ENCODE measurements at regions not wholly inside any gene's neighbourhood (a gene's known extent, or its start where the extent isn't known, plus 50 kb on each side); places are given as distances from the start of the nearest gene placed in this dataset.

GRCh38 chr1:213613549-213613948 is 374.2 kb upstream of the PROX1 start:
- no peaks in the 10 kb centered on the region for H3K79me2 ChIP-seq (replicated peaks; ENCODE audit: insufficient read depth, low read length)
- no peak overlapping the region for H3K4me2 ChIP-seq (ENCODE audit: low read length)
- H3K27ac ChIP-seq (ENCODE audit: low read length) = no peak overlapping the region
- H2AFZ ChIP-seq (ENCODE audit: low read depth, low read length) = no peak overlapping the region
- no peaks in the 10 kb centered on the region for H3K9me3 ChIP-seq (ENCODE audit: low read length)
- no peaks in the 10 kb centered on the region for H3F3A ChIP-seq (ENCODE audit: insufficient read depth, low read length, poor library complexity, severe bottlenecking)
- TF ChIP-seq EP300 (conservative IDR thresholded peaks at IDR 0.05; ENCODE audit: poor library complexity, severe bottlenecking) (no peak), REST (IDR thresholded peaks at IDR 0.05; ENCODE audit: borderline replicate concordance) (no peak), MXI1 (conservative IDR thresholded peaks at IDR 0.05; ENCODE audit: poor library complexity, severe bottlenecking) (no peak), RAD21 (conservative IDR thresholded peaks at IDR 0.05) (no peak), EZH2 (IDR thresholded peaks at IDR 0.05; ENCODE audit: borderline replicate concordance, insufficient read depth, low read length, poor library complexity, severe bottlenecking) (no peak), SMC3 (conservative IDR thresholded peaks at IDR 0.05; ENCODE audit: poor library complexity) (no peak), POLR2AphosphoS5 (IDR thresholded peaks at IDR 0.05) (no peak), TAF1 (IDR thresholded peaks at IDR 0.05; ENCODE audit: low read depth) (no peak)
- TF ChIP-seq, protein P1, sequence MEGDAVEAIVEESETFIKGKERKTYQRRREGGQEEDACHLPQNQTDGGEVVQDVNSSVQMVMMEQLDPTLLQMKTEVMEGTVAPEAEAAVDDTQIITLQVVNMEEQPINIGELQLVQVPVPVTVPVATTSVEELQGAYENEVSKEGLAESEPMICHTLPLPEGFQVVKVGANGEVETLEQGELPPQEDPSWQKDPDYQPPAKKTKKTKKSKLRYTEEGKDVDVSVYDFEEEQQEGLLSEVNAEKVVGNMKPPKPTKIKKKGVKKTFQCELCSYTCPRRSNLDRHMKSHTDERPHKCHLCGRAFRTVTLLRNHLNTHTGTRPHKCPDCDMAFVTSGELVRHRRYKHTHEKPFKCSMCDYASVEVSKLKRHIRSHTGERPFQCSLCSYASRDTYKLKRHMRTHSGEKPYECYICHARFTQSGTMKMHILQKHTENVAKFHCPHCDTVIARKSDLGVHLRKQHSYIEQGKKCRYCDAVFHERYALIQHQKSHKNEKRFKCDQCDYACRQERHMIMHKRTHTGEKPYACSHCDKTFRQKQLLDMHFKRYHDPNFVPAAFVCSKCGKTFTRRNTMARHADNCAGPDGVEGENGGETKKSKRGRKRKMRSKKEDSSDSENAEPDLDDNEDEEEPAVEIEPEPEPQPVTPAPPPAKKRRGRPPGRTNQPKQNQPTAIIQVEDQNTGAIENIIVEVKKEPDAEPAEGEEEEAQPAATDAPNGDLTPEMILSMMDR (IDR thresholded peaks at IDR 0.05; ENCODE audit: poor library complexity, severe bottlenecking) = no peak
- no peak overlapping the region for H3K4me3 ChIP-seq (ENCODE audit: low read length)
- no peaks in the 10 kb centered on the region for H4K20me1 ChIP-seq (ENCODE audit: insufficient read depth)
- no peaks in the 10 kb centered on the region for H3K9me2 ChIP-seq (ENCODE audit: insufficient read depth, low read length)
- H3K9ac ChIP-seq (ENCODE audit: low read length) = no peak overlapping the region
- no peaks in the 10 kb centered on the region for H3K27me3 ChIP-seq (ENCODE audit: insufficient read depth, low read depth, low read length)
- H3K36me3 ChIP-seq (ENCODE audit: insufficient read depth, low read length) = no peaks in the 10 kb centered on the region

- Histone ChIP-seq H3K27me3 (ENCODE audit: insufficient read depth, low read depth, low read length) (no peaks in the 10 kb centered on the region), H3K9ac (ENCODE audit: low read length) (no peak overlapping the region), H3K27ac (ENCODE audit: low read length) (no peak overlapping the region), H3K9me3 (ENCODE audit: low read length) (no peaks in the 10 kb centered on the region), H3K9me2 (ENCODE audit: insufficient read depth, low read length) (no peaks in the 10 kb centered on the region), H3K4me3 (ENCODE audit: low read length) (no peak overlapping the region), H2AFZ (ENCODE audit: low read depth, low read length) (no peak overlapping the region), H3K36me3 (ENCODE audit: insufficient read depth, low read length) (no peaks in the 10 kb centered on the region), H3F3A (ENCODE audit: insufficient read depth, low read length, poor library complexity, severe bottlenecking) (no peaks in the 10 kb centered on the region), H3K4me2 (ENCODE audit: low read length) (no peak overlapping the region), H3K79me2 (replicated peaks; ENCODE audit: insufficient read depth, low read length) (no peaks in the 10 kb centered on the region), H4K20me1 (ENCODE audit: insufficient read depth) (no peaks in the 10 kb centered on the region)
- TF ChIP-seq RAD21 (conservative IDR thresholded peaks at IDR 0.05) (no peak), EP300 (conservative IDR thresholded peaks at IDR 0.05; ENCODE audit: poor library complexity, severe bottlenecking) (no peak), TAF1 (IDR thresholded peaks at IDR 0.05; ENCODE audit: low read depth) (no peak), MXI1 (conservative IDR thresholded peaks at IDR 0.05; ENCODE audit: poor library complexity, severe bottlenecking) (no peak), POLR2AphosphoS5 (IDR thresholded peaks at IDR 0.05) (no peak), REST (IDR thresholded peaks at IDR 0.05; ENCODE audit: borderline replicate concordance) (no peak), SMC3 (conservative IDR thresholded peaks at IDR 0.05; ENCODE audit: poor library complexity) (no peak), EZH2 (IDR thresholded peaks at IDR 0.05; ENCODE audit: borderline replicate concordance, insufficient read depth, low read length, poor library complexity, severe bottlenecking) (no peak)
- TF ChIP-seq, protein P1 (IDR thresholded peaks at IDR 0.05; ENCODE audit: poor library complexity, severe bottlenecking) = no peak
Measured at GRCh38 chr1:213615226-213615916, 372.4 kb upstream of the PROX1 start.
